PC-3 (cell line): ENCODE measurements at regions not wholly inside any gene's neighbourhood (a gene's known extent, or its start where the extent isn't known, plus 50 kb on each side); places are given as distances from the start of the nearest gene placed in this dataset.

Experiments
- EZH2 ChIP-seq: fragments of 300-600 bp; sonication (generic); IDR thresholded peaks from one replicate; pipeline ENCODE4 v1.6.1; 2017; ENCODE audit warnings: antibody characterized with exemption, mild to moderate bottlenecking, low read length; ENCODE audit not compliant: unreplicated experiment
- EZH2phosphoT487 ChIP-seq: fragments of 300-600 bp; sonication (generic); IDR thresholded peaks from 2 replicates; pipeline ENCODE4 v1.6.1; 2018; ENCODE audit warnings: mild to moderate bottlenecking, antibody characterized with exemption, low read length, borderline replicate concordance
- TF ChIP-seq, protein P1 (sequence below): fragments of 300-600 bp; sonication (generic); conservative IDR thresholded peaks from 2 replicates; pipeline ENCODE4 v1.5.1; 2017; ENCODE audit warnings: antibody characterized with exemption, low read depth, mild to moderate bottlenecking, low read length

DNA sequence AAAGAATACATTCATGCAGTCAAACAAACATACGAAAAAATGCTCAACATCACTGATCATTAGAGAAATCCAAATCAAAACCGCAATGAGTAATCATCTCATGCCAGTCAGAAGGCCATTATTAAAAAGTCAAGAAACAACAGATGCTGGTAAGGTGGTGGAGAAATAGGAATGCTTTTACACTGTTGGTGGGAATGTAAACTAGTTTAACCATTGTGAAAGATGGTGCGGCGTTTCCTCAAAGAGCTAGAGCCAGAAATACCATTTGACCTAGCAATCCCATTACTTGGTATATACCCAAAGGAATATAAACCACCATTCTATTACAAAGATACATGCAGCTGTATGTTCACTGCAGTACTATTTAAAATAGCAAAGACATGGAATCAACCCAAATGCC lies 330.4 kb downstream of the EDEM1 start:
- TF ChIP-seq, protein P1, sequence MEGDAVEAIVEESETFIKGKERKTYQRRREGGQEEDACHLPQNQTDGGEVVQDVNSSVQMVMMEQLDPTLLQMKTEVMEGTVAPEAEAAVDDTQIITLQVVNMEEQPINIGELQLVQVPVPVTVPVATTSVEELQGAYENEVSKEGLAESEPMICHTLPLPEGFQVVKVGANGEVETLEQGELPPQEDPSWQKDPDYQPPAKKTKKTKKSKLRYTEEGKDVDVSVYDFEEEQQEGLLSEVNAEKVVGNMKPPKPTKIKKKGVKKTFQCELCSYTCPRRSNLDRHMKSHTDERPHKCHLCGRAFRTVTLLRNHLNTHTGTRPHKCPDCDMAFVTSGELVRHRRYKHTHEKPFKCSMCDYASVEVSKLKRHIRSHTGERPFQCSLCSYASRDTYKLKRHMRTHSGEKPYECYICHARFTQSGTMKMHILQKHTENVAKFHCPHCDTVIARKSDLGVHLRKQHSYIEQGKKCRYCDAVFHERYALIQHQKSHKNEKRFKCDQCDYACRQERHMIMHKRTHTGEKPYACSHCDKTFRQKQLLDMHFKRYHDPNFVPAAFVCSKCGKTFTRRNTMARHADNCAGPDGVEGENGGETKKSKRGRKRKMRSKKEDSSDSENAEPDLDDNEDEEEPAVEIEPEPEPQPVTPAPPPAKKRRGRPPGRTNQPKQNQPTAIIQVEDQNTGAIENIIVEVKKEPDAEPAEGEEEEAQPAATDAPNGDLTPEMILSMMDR: no peak
- TF ChIP-seq EZH2phosphoT487: no peak
- TF ChIP-seq EZH2: no peak
